NCI-H510A treated with DMSO at 0.1 percent for 48 hours (cell line): ENCODE measurements at regions not wholly inside any gene's neighbourhood (a gene's known extent, or its start where the extent isn't known, plus 50 kb on each side); places are given as distances from the start of the nearest gene placed in this dataset.

Experiments
- DNase-seq: peaks from one replicate; lab custom pipeline; 2025; lab: John Stamatoyannopoulos, UW

DNA sequence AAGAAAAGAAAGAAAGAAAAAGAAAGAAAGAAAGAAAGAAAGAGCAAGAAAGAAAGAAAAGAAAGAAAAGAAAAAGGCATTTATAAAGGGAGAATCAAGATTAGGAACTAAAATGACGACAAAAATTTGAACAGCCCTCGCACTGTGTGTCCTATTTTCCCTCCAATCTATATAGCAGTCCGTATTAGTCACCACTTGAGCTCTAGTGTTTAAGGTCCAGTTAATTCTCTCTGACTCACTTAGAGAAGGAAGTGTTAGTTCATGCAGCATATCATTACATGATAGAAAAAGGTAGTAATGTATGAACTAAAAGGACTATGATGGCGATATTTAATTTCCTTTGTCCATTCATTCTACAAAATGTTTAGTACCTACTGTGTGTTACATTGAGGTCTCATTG is 122.7 kb downstream of the CBLL2 start:
- no peak for DNase-seq

DNA sequence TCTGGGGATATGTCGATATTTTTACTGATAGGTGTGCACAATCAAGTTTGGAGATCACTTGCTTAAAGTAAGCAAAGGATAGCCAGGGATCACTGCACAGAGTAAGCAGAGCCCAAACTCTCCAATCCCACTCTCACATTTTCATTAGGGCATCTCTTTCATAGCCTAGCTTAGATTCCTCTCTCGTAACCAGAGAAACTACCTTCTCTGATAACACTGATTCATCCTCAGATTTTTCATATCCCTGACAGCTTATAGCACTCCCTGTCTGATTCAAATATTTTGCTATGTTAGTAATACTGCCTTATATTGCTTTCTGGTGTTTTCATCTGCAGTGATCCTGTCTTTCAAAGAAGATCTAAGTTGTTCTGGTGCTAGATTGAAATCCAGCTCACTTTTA is 123.7 kb downstream of the CBLL2 start:
- DNase-seq: no peak

DNA sequence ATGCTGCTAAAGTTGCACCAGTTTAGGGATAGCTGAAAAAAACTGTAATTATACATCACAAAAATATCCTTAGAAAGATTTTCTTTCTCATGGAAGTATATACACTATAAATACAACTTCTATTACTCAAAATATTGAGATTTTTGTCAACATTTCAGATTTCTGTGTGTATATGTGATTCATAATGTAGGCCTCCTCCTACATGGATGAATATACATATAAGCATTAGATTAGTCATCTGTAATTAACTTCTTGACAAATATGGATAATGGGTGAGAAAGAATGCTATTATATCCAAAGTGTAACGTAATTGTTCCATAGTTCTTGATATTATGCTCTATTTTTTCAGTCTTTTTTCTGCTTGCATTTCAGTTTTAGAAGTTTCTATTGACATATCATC is 124.9 kb downstream of the CBLL2 start:
- no peak for DNase-seq

DNA sequence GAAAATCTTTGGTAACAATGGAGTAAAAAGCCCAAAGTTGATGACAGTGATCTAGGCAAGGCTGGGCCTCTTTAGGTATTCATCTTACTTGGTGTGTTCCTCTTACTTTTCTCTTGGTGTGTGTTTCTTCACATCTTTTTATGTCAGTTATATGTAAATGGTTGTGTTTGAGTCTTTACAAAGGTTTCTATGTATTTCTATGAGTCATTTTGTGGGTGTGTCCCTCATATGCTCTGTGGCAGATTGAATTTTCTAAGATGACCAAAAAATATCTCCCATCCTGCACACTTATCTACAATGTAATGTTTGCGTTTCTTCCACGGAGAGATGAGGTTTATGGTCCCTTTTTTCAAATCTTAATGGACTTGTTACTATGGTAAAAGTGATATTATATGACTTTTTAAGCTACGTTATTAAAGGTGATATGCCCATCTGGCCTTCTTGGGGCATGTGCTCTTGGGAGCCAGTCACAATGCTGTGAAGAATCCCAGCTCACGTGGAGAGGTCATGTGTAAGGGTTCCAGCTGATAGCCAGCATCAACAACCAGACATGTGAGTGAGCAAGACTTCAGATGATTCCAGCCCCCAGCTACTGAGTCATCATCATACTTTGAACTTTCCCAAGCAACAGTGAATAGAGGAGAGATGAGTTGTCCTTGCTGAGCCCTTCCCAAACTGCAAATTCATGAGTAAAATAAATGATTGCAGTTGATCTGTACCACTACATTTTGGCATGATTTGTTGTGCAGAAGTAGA is 126.9 kb downstream of the CBLL2 start:
- no peak for DNase-seq

DNA sequence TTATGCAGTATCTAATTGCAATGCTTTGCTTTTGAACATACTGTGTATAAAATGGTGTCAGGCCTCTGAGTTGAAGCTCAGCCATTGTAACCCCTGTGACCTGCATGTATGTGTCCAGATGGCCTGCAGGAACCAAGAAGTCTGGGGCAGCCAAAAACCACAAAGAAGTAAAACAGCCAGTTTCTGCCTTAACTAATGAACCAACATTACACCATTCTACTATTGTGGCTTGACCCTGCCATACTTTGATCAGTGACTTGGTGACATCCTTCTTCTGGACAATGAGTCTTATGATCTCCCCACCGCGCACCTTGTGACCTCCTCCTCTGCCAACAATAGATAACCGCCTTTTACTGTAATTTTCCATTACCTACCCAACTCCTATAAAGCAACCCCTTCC is 131.6 kb downstream of the CBLL2 start:
- no peak for DNase-seq

DNA sequence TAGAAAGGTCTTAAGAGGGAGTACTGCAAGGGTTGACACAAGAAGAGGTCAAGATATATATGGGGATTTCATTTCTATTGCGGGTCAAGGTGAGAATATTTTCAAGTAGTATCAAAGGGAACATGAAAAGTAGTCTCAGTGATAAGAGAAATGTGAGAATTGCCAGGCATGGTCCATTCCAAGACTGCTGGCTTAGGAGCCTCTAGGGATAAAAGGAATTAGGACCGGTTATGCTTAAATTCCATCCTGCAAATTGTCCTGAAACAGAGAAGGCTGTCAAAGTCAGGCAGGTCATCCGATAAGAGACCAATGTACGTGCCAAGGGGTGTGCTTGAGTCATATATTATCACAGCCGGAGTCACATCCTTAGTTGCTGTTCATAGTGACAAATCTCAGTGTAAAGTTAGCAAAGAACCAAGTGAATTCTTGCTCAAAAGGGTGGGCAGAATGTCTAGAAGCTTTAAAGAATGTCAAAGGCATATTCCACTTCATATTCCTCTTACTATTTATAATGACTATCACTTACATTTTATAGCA is 133.6 kb downstream of the CBLL2 start:
- no peak for DNase-seq

DNA sequence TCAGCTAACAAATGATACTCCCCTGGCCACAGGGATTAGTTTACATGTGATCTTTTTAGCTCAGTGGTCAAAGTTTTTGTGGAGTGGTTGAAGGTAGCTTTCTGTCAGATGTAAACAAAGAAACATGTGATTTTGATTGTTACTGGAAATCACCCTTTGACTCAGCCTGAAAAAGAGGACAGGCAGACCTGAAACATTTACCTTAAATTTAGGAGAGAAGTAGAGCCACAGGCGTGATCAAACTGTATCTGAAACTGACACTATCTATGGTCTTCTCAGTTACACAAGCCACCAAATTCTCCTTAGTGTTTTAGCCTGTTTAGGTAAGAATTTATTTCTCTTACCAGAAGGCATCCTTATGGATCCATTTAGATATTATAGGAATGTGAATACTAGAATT is 136.7 kb downstream of the CBLL2 start:
- DNase-seq: no peak

DNA sequence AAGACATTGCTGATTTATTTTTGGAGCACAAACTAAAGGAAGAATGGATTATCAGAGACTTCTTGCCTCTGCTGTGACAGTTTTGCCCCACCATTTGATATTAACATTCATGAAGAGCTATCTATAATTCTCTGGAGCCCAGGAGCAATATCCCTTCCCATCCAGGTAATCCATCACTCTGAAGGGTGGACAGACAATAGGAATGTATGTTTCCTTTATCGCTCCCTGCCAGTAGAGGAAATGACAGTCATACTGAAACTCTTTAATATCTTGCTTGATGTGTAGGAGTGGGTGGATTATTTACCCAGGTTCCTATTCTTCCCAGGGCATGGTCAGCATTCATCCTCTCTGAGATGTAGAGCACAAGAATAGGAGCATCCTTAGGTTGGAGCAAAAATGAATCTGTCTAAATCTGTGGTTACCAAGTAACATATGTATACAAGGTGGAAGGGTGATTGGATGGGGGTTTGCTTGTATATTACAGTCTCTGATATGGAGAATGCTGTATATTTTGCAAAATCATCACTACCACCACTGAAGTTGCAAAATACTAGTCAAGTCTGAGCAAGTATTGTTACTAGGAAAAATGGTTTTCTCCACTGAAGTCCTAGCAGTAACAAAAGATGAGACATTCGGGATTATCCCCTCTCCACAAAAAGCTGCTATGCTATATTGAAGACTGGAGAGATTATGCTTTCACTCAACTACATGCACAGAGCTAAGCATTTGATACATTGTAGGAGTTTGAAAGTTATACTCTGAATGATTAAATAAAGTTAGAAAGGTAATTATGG is 151.6 kb downstream of the CBLL2 start:
- DNase-seq: no peak

DNA sequence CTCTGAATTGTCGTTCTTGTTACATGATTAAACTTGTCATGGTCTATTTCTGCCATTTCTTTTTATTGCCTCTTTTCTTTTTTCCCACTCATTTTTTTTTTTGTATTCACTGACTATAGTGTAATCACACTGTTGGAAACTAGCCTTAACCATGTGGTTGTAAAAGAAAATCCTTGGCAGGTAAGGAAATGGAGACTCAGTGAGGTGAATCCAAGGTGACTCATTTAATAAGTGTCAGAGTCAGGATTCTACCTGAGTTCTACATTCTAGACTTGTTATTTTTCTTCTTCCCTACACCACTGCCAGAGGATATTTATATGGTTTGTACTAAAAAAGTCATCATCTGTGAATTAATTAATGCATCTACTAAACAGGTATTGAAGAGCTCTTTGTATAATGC is 152.2 kb downstream of the CBLL2 start:
- no peak for DNase-seq

DNA sequence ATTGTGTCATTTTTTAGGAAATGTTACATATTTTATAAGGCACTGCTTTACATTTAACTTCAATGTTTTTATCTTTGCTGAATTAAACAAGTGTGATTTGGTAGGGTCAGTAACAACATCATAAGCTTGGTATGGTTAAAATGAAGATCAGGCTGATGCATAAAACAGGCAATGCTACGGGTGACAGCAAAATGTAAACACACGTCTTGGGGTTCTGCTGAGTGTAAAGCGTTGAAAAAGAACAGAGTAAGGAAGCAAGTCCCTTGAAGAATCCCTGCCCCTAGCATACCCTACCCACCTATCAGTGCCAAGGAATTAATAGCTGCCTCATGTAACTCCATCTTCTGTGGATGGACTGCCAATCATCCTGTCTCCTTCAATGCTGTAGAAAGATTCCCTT is 157.0 kb downstream of the CBLL2 start:
- DNase-seq: no peak

DNA sequence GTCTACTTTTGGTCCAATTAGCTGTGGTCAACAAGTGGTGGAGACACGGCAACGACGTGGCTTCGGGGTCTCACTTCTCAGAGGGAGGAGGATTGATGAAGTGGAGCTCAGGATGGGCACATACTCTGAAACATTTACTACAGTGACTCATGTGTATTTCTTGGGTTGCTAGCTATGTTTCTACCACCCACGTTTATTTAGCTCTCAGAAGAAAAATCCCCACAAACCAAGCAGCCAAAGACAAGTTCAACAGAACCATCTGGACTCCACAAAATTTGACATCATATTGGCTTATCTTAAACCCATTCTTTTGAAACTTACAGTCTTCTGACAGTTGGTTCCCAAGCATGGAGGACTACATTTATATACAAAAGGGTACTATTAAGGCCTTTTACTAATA is 158.0 kb downstream of the CBLL2 start:
- no peak for DNase-seq

DNA sequence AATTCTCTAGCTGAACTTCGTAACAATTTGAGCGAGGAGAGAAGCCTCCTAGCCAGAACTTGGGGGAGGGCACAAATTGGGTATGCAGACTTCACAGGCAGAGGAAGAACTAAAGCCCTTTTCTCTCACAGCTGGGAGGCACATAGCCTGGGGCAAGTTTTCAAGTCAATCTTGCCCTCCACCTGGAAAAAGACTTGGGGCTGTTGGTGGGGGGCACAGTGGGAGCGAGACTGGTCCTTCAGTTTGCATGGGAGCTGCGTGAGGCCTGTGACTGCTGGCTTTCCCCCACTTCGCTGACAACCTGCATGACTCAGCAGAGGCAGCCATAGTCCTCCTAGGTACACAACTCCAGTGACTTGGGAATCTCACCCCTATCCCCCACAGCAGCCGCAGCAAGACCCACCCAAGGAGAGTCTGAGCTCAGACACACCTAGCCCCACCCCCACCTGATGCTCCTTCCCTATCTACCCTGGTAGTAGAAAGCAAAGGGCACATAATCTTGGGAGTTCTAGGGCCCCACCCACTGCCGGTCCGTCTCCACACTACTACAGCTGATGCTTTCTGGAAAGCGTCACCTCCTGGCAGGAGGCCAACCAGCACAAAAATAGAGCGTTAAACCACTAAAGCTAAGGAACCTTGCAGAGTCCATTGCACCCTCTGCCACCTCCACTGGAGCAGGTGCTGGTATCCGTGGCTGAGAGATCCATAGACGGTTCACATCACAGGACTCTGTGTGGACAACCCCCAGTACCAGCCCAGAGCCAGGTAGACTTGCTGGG is 160.8 kb downstream of the CBLL2 start:
- no peak for DNase-seq

DNA sequence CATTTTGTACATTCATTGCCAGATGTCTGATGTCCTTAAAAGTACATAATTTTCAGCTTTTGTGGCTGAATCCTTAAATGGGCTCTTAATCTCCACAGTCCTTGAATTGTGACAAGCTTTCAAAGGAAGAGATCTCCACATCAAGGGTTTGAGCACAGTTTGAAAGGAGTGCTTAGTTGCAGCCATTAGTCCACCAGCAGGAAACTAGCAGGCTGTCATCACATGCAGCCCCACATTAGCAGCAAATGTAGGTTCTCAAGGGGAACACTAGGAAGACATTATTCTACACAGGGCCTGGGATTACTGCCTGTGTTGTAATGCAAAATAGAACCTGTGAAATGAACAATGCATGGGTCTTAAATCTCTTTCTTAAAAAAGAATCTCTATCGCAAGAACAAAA is 173.2 kb downstream of the CBLL2 start:
- no peak for DNase-seq

DNA sequence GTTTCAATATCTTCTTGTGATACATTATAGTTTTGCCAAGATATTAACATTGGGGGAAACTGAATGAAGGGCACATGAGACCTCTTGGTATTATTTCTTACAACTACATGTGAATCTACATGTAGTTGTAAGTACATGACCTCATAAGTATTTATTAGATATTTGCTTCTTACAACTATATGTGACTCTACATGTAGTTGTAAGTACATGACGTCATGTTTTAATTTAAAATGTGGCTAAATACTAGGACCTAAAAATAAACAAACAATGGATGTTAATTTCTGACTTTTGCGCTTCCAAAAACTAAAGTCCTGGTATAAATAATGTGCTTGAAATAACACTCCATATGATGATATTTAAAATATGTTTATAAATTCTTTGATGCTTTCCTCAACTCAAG is 190.2 kb downstream of the CBLL2 start:
- DNase-seq: no peak

DNA sequence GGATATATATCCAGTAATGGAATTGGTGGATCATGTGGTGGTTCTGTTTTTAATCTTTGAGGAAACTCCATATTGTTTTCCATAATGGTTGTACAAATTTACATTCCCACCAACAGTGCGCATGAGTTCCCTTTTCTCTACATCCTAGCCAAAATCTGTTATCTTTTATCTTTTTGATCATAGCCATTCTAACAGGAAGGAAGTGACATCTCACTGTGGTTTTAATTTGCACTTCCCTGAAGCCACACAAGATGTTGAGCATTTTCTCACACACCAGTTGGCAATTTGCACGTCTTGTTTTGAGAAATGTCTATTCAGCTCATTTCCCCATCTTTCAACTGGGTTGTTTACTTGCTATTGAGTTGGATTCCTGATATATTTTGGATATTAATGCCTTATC is 194.9 kb downstream of the CBLL2 start:
- no peak for DNase-seq

DNA sequence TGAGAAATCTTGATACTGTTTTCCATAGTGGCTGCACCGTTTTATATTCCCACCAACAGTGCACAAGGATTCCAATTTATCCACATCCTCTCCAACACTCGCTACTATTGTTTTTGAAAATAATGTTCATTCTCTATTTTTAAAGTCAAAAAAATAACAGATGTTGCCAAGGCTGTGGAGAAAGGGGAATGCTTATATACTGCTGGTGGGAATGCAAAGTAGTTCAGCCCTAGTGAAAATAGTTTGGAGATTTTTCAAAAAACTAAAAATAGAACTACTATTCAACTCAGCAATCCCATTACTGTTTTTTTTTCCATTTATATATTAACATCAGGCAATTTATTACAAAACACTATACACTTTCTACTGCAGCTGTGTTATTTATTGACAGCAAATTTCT is 208.7 kb downstream of the CBLL2 start:
- no peak for DNase-seq

DNA sequence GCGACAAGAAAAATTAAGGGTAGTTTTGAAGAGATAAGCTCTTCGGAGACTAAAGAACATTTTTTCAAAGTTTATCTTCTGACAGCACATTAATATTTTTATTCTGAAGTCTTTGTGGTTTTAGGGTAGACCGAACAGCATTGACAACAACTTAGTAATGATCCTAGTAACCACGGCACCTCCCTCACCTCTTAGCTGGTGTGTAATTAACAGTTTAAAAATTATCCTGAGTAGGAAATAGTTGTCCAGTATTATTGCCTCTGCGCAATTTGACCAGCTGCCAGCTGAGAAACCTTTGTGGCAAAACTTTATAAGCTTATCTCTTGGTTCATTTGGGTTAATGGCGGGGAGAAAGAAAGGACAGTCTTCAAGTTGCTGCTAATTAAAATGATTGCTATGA is 213.6 kb downstream of the CBLL2 start:
- DNase-seq: no peak

DNA sequence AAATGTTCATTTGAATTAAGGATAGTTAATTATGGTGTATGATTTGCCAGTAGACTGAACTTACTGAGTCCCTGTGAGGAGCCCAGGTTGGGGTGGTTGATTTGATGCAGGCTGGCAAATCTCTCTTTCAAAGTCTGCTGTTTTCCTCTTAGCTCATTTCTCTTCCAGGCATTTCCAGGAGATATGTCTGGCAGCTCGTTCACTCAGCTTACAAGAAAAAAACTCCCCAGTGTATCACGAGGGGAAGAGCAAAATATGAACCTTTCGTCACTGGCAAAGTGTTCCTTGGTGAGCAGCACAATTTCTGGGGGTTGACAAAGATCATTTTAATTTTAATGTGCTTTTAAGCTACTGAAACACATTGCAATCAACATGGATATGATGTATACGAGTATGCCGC is 244.2 kb downstream of the CBLL2 start:
- no peak for DNase-seq

DNA sequence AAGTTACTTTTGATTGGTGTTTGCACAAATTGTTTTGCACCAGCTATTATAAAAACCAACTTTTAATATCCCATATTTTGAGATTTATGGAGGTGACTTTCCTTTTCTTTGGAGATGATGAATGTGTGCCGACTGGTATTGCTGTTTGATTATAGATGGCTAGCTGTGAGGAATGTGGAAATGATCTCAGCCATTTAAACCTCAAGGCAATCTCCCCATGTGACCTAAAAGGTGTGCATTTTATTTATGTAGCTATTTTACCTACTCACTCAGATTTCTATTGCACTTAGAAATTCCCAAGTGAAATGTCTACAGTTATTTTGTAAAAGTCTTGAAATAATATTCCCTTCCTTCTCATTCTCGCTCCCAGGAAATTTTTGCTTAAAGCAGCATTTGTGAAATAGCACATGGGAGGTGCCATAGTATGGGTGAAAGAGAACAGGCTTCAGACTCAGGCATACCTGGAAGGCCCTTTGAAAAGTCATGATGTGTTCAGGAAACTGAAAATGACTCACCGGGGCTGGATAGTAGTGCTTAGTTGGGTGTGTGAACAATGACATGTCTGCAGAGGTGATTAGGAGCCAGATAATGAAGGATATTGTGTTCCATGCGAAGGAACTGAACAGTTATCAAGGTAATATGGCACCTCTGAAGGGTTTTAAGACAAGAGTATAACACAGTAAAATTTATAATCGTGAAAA is 247.6 kb downstream of the CBLL2 start:
- no peak for DNase-seq

DNA sequence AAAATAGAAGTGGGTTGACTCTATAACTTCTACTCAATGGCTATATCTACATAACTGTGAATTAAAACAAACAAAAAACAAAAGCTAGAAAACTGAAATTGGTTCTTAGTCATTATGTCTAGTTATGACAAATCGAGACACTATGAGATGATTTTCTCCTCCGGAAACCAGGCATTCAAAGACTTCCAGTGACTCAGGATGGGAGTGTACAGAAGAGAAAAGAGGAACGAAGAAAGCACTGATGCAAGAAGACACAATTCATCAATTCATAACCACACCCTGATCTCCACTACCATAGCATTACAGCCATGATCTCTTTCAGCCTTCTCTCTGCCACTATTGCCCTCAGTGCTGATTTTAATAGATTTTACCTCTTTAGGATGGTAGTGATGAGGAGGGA is 253.6 kb downstream of the CBLL2 start:
- DNase-seq: no peak

DNA sequence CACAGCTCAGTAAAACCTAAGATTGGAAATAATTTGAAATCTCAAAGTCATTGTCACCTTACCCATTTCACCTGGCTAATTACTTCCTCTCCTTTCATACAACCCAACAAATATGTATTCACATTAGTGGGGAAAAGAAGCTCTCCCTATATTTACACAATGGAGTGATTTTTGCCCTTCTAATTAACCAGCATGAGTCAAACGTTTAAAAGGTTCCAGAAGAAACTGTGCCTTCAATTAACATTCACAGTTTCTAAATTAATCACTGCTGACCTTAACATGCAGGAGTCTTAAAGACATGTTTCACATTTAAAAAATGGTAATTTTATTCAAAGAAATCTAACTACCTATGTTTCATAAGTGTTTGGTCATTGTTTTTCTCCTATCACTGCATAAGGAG is 254.6 kb downstream of the CBLL2 start:
- no peak for DNase-seq

DNA sequence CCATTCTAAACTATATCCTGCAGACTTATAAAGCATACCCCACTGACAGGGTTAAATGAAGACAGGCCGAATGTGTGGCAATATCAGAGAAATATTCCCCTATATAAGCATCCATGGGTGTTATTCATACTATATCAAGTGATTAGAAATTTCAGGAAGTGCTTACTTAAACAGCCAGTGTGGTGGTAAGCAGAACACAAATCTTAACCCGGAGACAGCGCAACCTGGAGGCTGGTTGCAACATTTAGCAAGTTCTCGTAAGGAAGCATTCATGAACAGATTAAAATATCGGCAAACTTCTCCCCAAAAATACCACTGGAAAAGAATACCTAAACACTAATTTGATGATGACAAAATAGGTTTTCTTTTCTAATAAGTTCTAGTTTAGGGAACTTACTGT is 261.2 kb downstream of the CBLL2 start:
- DNase-seq: no peak
